ENCODE measurements at regions not wholly inside any gene's neighbourhood (a gene's known extent, or its start where the extent isn't known, plus 50 kb on each side); places are given as distances from the start of the nearest gene placed in this dataset.

GRCh38 chr15:27677951-27678350, 421.2 kb downstream of the OCA2 start:
- TF ChIP-seq CTCF (IDR thresholded peaks at IDR 0.05) (no peak), POLR2A (IDR thresholded peaks at IDR 0.05) (no peak), EP300 (IDR thresholded peaks at IDR 0.05) (no peak)

Measured in ovary (tissue), 3 donors.